Mesendoderm (in vitro differentiated cells): ENCODE measurements at regions not wholly inside any gene's neighbourhood (a gene's known extent, or its start where the extent isn't known, plus 50 kb on each side); places are given as distances from the start of the nearest gene placed in this dataset.
"Not testable (repeated sequence)": the region's sequence is repeated elsewhere in the genome, so short reads cannot be mapped to it uniquely, and the experiment has no call there.

ENCODE experiments used
- DNase-seq: peaks from one replicate; pipeline ENCODE4 v3.0.0; 2013
- H2AK5ac ChIP-seq: 2 replicates; pipeline ENCODE4 v1.6.1; 2013; ENCODE audit warnings: low read length, inconsistent platforms
- H2BK120ac ChIP-seq: 2 replicates; pipeline ENCODE4 v1.6.1; 2013; ENCODE audit warnings: low read depth, mild to moderate bottlenecking, low read length, moderate library complexity, mixed read lengths
- H2BK15ac ChIP-seq: replicated peaks from 2 replicates; pipeline ENCODE4 v1.6.1; 2013; ENCODE audit warnings: low read depth, mild to moderate bottlenecking, moderate library complexity
- H2BK5ac ChIP-seq: 2 replicates; pipeline ENCODE4 v1.6.1; 2013; ENCODE audit warnings: low read length, inconsistent platforms
- H3K18ac ChIP-seq: 2 replicates; pipeline ENCODE4 v1.6.1; 2013; ENCODE audit warnings: mild to moderate bottlenecking, low read length, mixed read lengths
- H3K23ac ChIP-seq: one replicate; pipeline ENCODE4 v1.6.1; 2013; ENCODE audit warnings: low read length
- H3K27ac ChIP-seq: 2 replicates; pipeline ENCODE4 v1.5.1; 2013; ENCODE audit warnings: low read depth, mild to moderate bottlenecking, inconsistent platforms, low read length, moderate library complexity
- H3K27me3 ChIP-seq: 2 replicates; pipeline ENCODE4 v1.6.1; 2013; ENCODE audit warnings: low read length, control low read depth, mild to moderate bottlenecking, inconsistent platforms; ENCODE audit not compliant: insufficient read depth, poor library complexity
- H3K36me3 ChIP-seq: 2 replicates; pipeline ENCODE4 v1.6.1; 2013; ENCODE audit warnings: low read length, inconsistent platforms; ENCODE audit not compliant: control insufficient read depth, insufficient read depth
- H3K4ac ChIP-seq: one replicate; pipeline ENCODE4 v1.6.1; 2013; ENCODE audit warnings: low read depth, mild to moderate bottlenecking, low read length, moderate library complexity
- H3K4me1 ChIP-seq: 2 replicates; pipeline ENCODE4 v1.6.1; 2013; ENCODE audit warnings: low read depth, low read length, inconsistent platforms; ENCODE audit not compliant: control insufficient read depth
- H3K4me2 ChIP-seq: 2 replicates; pipeline ENCODE4 v1.6.1; 2013; ENCODE audit warnings: low read length
- H3K4me3 ChIP-seq: 2 replicates; pipeline ENCODE4 v1.5.1; 2013; ENCODE audit warnings: mild to moderate bottlenecking, low read length
- H3K56ac ChIP-seq: one replicate; pipeline ENCODE4 v1.6.1; 2013; ENCODE audit warnings: low read length
- H3K79me1 ChIP-seq: 2 replicates; pipeline ENCODE4 v1.6.1; 2013; ENCODE audit warnings: low read length, inconsistent platforms
- H3K79me2 ChIP-seq: 2 replicates; pipeline ENCODE4 v1.6.1; 2013; ENCODE audit warnings: mild to moderate bottlenecking, low read length; ENCODE audit not compliant: control insufficient read depth, insufficient read depth
- H3K9ac ChIP-seq: 2 replicates; pipeline ENCODE4 v1.6.1; 2013; ENCODE audit warnings: low read length, inconsistent platforms
- H4K5ac ChIP-seq: one replicate; pipeline ENCODE4 v1.6.1; 2013; ENCODE audit warnings: low read length
- H4K8ac ChIP-seq: one replicate; pipeline ENCODE4 v1.6.1; 2013; ENCODE audit warnings: low read depth, mild to moderate bottlenecking, control low read depth, low read length, moderate library complexity
- WGBS: extraction: QIAGEN DNeasy Blood & Tissue Kit; methylation state at CpG from one replicate; pipeline ENCODE4 v1.1.7; 2013; ENCODE audit warnings: low lambda C conversion rate, missing lambda C conversion rate; ENCODE audit not compliant: insufficient coverage; ENCODE audit errors: extremely low coverage; 5-methylcytosine and 5-hydroxymethylcytosine counted together

DNA sequence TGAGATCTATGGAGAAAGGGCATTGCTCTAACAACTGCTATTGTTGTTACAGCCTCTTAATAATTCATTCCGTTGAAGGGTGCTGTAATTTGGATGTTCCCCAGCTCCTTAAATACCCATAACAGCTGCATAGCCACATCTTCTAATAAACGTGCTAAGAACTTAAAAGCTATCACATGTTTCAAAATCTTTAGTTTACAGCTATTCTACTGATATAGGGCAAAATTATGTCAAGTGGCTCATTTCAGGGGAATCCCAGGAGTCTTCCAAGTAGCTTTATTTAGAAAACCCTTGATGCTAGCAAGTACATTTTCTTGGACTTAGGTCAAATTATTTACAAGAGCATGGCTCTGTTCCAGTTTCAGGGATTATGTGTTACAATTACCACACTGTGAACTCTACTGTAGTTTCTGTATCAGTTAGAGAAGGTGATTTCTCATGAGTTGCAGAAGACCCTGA is 990.4 kb upstream of the ACO1 start:
- Histone ChIP-seq H3K23ac (no peak overlapping the region), H4K5ac (no peak overlapping the region), H2AK5ac (no peak overlapping the region), H3K9ac (no peak overlapping the region), H3K4me1 (no peaks in the 10 kb centered on the region), H3K4ac (no peak overlapping the region), H3K56ac (no peak overlapping the region), H2BK15ac (no peak overlapping the region), H2BK120ac (no peak overlapping the region), H3K4me2 (no peak overlapping the region), H3K79me1 (no peaks in the 10 kb centered on the region), H3K18ac (no peak overlapping the region), H4K8ac (no peak overlapping the region), H3K27ac (no peak overlapping the region), H3K27me3 (no peaks in the 10 kb centered on the region), H3K79me2 (no peaks in the 10 kb centered on the region), H3K4me3 (no peak overlapping the region), H3K36me3 (no peaks in the 10 kb centered on the region), H2BK5ac (no peak overlapping the region)
- no peak for DNase-seq
- no CpG with 5 or more reads among the region's 2 CpGs for WGBS

DNA sequence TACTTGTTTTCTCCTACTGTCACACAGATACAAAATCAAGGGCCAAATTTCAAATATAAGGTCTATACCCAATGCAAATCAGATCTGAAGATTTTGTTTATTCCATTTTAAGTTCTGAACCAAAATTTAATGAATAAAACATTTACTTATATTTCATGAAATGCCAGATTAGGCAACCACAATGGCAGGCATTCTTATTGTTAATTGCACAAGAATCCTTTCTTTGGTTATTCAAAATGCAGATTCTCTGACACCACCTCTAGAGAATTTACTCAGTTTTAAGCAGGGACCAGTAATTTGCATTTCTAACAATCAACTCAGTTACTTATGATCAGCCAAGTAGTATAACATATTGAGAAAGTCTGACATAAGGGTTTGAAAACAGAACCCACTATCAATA is 972.4 kb upstream of the ACO1 start:
- Histone ChIP-seq H3K27me3 (no peaks in the 10 kb centered on the region), H3K79me1 (no peaks in the 10 kb centered on the region), H4K5ac (no peak overlapping the region), H3K36me3 (no peaks in the 10 kb centered on the region), H3K9ac (no peak overlapping the region), H3K18ac (no peak overlapping the region), H4K8ac (no peak overlapping the region), H2BK120ac (no peak overlapping the region), H3K79me2 (no peaks in the 10 kb centered on the region), H3K27ac (no peak overlapping the region), H3K4me1 (no peaks in the 10 kb centered on the region), H2AK5ac (no peak overlapping the region), H3K4me3 (no peak overlapping the region), H2BK15ac (no peak overlapping the region), H3K4ac (no peak overlapping the region), H3K56ac (no peak overlapping the region), H3K23ac (no peak overlapping the region), H3K4me2 (no peak overlapping the region), H2BK5ac (no peak overlapping the region)
- peak; percentile 65 for DNase-seq

DNA sequence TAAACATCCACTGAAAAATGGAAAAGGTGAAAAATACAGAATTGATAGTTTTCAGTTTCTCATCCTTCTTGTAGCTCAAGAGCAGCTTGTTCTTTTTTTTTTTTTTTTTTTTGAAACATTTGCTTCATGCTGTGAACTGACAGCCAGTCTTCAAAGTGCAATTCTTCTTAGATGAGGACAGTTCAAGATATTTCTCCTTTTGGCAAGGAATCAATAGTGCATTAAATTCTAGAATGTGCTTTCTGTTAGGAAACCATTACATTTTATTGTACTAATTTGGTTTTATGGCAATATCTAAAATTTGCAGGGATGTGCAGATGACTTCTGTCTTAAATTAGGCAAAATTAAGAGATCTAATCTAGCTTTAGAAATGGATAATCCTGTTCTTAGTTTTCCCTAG is 969.3 kb upstream of the ACO1 start:
- H3K4me2 ChIP-seq = no peak overlapping the region
- H3K79me2 ChIP-seq = no peaks in the 10 kb centered on the region
- H3K56ac ChIP-seq = no peak overlapping the region
- H4K5ac ChIP-seq = no peak overlapping the region
- no peaks in the 10 kb centered on the region for H3K79me1 ChIP-seq
- H3K27ac ChIP-seq = no peak overlapping the region
- no peak overlapping the region for H3K23ac ChIP-seq
- no peak overlapping the region for H4K8ac ChIP-seq
- no peak for DNase-seq
- no peak overlapping the region for H3K4ac ChIP-seq
- no peak overlapping the region for H2BK5ac ChIP-seq
- no peak overlapping the region for H3K9ac ChIP-seq
- H2BK120ac ChIP-seq = no peak overlapping the region
- no peak overlapping the region for H2BK15ac ChIP-seq
- no peaks in the 10 kb centered on the region for H3K4me1 ChIP-seq
- H3K4me3 ChIP-seq = no peak overlapping the region
- H2AK5ac ChIP-seq = no peak overlapping the region
- no peaks in the 10 kb centered on the region for H3K27me3 ChIP-seq
- H3K36me3 ChIP-seq = no peaks in the 10 kb centered on the region
- H3K18ac ChIP-seq = no peak overlapping the region

DNA sequence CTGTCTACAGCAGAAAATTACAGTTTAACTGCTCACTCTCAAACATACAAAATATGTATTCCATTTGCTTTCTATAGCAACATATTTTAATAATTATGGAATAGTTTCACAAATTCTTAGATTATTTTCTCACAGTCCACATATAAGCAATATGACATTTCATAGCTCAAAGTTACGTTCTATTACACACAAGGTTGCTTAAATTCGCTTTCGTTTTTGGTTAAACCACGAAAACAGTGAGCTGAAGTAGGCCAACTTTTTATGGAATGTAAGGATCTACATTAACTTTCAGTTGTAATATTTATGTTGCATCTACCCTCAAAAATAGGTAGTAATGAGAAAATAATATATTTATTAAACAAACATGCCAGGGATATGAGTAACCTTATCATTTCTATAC is 966.0 kb upstream of the ACO1 start:
- Histone ChIP-seq H3K56ac (no peak overlapping the region), H2BK120ac (no peak overlapping the region), H3K79me1 (no peaks in the 10 kb centered on the region), H3K18ac (no peak overlapping the region), H3K27me3 (no peaks in the 10 kb centered on the region), H3K4me1 (no peaks in the 10 kb centered on the region), H4K8ac (no peak overlapping the region), H2BK5ac (no peak overlapping the region), H3K79me2 (no peaks in the 10 kb centered on the region), H3K4me2 (no peak overlapping the region), H3K36me3 (no peaks in the 10 kb centered on the region), H3K4ac (no peak overlapping the region), H2BK15ac (no peak overlapping the region), H3K4me3 (no peak overlapping the region), H4K5ac (no peak overlapping the region), H2AK5ac (no peak overlapping the region), H3K27ac (no peak overlapping the region), H3K23ac (no peak overlapping the region), H3K9ac (no peak overlapping the region)
- WGBS = no CpG with 5 or more reads among the region's 4 CpGs
- DNase-seq = no peak

DNA sequence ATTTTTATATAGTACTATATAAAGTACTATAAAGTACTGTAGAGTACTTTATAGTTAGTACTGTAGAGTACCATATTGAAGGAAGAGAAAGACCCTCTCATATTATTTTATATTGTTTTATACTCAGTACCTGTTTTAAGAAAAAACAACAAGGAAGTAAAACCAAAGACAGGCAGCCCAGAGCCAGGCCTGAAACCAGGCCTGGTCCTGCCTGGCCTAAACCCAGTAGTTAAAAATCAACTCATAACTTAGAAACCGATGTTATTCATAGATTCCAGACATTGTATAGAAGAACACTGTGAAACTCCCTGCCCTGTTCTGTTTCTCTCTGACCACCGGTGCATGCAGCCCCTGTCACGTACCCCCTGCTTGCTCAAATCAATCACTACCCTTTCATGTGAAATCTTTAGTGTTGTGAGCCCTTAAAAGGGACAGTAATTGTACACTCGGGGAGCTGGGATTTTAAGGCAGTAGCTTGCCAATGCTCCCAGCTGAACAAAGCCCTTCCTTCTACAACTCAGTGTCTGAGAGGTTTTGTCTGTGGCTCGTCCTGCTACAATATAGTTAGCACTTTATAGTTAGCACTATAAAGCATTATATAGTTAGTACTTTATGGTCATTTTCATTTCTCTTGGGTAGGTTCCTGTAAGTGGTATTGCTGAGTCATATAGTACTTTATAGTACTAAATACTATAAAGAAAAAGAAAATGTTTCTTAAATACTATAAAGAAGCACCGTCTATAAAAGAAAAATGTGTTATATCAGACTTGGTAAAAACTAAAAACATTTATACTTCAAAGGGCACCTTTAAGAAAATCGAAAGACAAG is 940.6 kb upstream of the ACO1 start:
- H3K27me3 ChIP-seq, H4K5ac ChIP-seq, H3K79me2 ChIP-seq, H3K18ac ChIP-seq, H3K79me1 ChIP-seq, DNase-seq, H2BK120ac ChIP-seq, H3K4me2 ChIP-seq, H2AK5ac ChIP-seq, H3K9ac ChIP-seq, H3K4me3 ChIP-seq, H3K27ac ChIP-seq, H2BK15ac ChIP-seq, H3K23ac ChIP-seq, H2BK5ac ChIP-seq, H3K36me3 ChIP-seq, H3K56ac ChIP-seq, H3K4ac ChIP-seq, H3K4me1 ChIP-seq: not testable (repeated sequence)
- peak overlapping the region; percentile 76 for H4K8ac ChIP-seq
- WGBS = no CpG with 5 or more reads among the region's 7 CpGs

DNA sequence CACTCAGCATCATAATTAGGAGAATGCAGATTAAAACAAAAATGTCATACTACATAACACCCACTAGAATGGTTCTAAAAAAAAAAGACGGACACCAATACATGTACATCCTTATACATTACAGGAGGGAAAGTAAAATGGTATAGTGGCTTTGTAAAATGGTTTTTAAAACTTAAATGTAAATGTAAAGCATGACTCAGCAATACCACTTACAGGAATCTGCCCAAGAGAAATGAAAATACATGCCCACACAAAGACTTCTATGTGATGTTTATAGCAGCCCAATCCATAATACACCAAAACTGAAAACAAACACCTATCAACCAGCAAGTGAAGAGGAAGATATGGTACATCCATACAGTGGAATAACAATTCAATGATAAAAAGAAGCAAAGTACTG is 939.1 kb upstream of the ACO1 start:
- no peak overlapping the region for H3K4ac ChIP-seq
- H2BK120ac ChIP-seq = no peak overlapping the region
- H2AK5ac ChIP-seq = no peak overlapping the region
- no peaks in the 10 kb centered on the region for H3K79me1 ChIP-seq
- H3K4me1 ChIP-seq = no peaks in the 10 kb centered on the region
- H3K56ac ChIP-seq = no peak overlapping the region
- H3K27me3 ChIP-seq = no peaks in the 10 kb centered on the region
- no peak overlapping the region for H2BK15ac ChIP-seq
- no peak overlapping the region for H4K5ac ChIP-seq
- no CpG with 5 or more reads among the region's 1 CpG for WGBS
- H3K79me2 ChIP-seq = no peaks in the 10 kb centered on the region
- H2BK5ac ChIP-seq = no peak overlapping the region
- H4K8ac ChIP-seq = no peak overlapping the region
- H3K4me2 ChIP-seq = no peak overlapping the region
- H3K36me3 ChIP-seq = no peaks in the 10 kb centered on the region
- no peak overlapping the region for H3K27ac ChIP-seq
- no peak overlapping the region for H3K18ac ChIP-seq
- H3K4me3 ChIP-seq = no peak overlapping the region
- no peak for DNase-seq
- no peak overlapping the region for H3K9ac ChIP-seq
- no peak overlapping the region for H3K23ac ChIP-seq
